ENCODE measurements at regions not wholly inside any gene's neighbourhood (a gene's known extent, or its start where the extent isn't known, plus 50 kb on each side); places are given as distances from the start of the nearest gene placed in this dataset.

DNA sequence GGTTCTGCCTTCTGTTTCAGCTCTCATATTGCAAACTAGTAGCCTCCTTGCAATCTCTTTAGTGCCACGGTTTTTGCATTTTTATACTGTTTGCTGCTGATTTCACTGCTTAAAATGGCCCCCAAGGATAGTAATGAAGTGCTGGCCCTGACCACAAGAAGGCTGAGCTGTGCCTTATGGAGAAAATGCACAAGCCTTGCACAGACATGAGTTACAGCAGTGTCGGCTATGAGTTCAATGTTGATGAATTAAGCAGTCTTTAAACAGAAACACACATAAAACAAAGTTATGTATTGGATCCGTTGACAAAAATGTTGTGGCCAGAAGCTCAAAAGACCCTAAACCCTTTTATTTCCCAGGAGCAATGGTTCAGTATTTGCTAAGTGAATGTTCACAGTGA is 210.6 kb upstream of the DYNLRB2 start:
- Histone ChIP-seq H3K9me3 (no peaks in the 10 kb centered on the region), H3K36me3 (no peaks in the 10 kb centered on the region), H3K27me3 (no peaks in the 10 kb centered on the region), H3K27ac (no peak overlapping the region), H3K4me3 (no peak overlapping the region), H3K4me1 (no peaks in the 10 kb centered on the region)
- TF ChIP-seq POLR2A (IDR thresholded peaks at IDR 0.05), result no peak
- TF ChIP-seq, protein P1, sequence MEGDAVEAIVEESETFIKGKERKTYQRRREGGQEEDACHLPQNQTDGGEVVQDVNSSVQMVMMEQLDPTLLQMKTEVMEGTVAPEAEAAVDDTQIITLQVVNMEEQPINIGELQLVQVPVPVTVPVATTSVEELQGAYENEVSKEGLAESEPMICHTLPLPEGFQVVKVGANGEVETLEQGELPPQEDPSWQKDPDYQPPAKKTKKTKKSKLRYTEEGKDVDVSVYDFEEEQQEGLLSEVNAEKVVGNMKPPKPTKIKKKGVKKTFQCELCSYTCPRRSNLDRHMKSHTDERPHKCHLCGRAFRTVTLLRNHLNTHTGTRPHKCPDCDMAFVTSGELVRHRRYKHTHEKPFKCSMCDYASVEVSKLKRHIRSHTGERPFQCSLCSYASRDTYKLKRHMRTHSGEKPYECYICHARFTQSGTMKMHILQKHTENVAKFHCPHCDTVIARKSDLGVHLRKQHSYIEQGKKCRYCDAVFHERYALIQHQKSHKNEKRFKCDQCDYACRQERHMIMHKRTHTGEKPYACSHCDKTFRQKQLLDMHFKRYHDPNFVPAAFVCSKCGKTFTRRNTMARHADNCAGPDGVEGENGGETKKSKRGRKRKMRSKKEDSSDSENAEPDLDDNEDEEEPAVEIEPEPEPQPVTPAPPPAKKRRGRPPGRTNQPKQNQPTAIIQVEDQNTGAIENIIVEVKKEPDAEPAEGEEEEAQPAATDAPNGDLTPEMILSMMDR (IDR thresholded peaks at IDR 0.05), result no peak
- no peak for DNase-seq

DNA sequence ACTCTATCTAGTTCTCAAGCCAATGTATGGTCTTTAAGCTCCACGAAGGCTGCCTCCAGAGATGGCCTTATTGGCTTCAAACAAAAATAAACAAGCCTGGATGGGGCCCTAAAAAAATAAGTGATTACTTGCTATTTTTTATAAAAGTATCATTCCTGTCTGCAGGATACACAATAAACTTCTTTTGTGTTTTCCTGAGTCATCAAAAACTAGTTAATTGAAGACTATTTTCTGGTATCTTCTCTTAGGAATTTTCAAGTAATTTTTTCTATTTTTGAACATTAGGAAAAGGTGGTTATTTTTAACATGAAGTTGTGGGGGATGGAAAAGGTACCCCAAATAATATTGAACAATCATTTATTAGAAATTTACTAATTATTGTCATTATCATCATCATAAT is 213.1 kb upstream of the DYNLRB2 start:
- TF ChIP-seq, protein P1 (IDR thresholded peaks at IDR 0.05), result no peak
- no peak for TF ChIP-seq POLR2A (IDR thresholded peaks at IDR 0.05)
- Histone ChIP-seq H3K36me3 (no peaks in the 10 kb centered on the region), H3K27ac (no peak overlapping the region), H3K9me3 (no peaks in the 10 kb centered on the region), H3K4me3 (no peak overlapping the region), H3K27me3 (no peaks in the 10 kb centered on the region), H3K4me1 (no peaks in the 10 kb centered on the region)
- no peak for DNase-seq

DNA sequence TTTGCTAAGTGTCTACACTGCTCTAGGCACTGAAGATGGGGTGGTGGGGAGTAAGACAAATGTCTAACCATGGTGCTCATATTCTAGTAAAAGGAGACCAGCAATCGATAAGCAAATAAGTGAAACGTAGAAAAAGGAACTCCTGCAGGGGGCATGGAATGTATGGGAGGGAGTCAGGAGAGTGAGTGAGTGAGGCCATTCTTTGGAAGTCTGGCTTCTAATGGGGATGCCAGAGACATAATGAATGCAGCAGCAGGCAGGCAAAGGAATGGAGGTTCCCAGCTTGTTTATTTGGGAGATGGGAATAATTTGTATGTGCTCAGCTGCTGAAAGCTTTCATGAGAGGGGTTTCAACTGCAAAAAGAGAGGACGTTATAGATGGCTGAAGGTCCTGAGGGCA is 216.4 kb upstream of the DYNLRB2 start:
- no peak for DNase-seq
- Histone ChIP-seq H3K27me3 (no peaks in the 10 kb centered on the region), H3K4me1 (no peaks in the 10 kb centered on the region), H3K36me3 (no peaks in the 10 kb centered on the region), H3K27ac (no peak overlapping the region), H3K4me3 (no peak overlapping the region), H3K9me3 (no peaks in the 10 kb centered on the region)
- TF ChIP-seq, protein P1 (IDR thresholded peaks at IDR 0.05), result no peak

DNA sequence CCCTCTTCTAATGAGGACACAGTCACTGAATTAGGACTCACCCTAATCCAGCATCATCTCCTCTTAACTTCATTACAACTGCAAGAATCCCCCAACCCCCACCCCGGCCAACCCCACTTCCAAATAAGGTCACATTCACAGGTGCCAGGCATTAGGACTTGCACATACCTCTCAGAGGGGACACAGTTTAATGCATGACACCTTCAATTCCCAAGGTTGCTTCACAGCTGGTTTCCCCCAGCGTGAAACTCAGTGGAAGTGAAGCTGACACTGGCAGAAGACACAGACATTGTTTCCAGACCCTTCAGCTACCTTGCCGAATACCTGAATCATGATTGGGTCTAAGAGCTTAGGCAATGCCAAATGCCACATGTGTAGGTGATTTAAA is 217.0 kb upstream of the DYNLRB2 start:
- no peaks in the 10 kb centered on the region for H3K36me3 ChIP-seq
- H3K27me3 ChIP-seq, result no peaks in the 10 kb centered on the region
- TF ChIP-seq, protein P1 (IDR thresholded peaks at IDR 0.05), result no peak
- TF ChIP-seq POLR2A (IDR thresholded peaks at IDR 0.05), result no peak
- H3K4me1 ChIP-seq, result no peaks in the 10 kb centered on the region
- no peak for DNase-seq
- H3K4me3 ChIP-seq, result no peak overlapping the region
- no peak overlapping the region for H3K27ac ChIP-seq
- H3K9me3 ChIP-seq, result no peaks in the 10 kb centered on the region

DNA sequence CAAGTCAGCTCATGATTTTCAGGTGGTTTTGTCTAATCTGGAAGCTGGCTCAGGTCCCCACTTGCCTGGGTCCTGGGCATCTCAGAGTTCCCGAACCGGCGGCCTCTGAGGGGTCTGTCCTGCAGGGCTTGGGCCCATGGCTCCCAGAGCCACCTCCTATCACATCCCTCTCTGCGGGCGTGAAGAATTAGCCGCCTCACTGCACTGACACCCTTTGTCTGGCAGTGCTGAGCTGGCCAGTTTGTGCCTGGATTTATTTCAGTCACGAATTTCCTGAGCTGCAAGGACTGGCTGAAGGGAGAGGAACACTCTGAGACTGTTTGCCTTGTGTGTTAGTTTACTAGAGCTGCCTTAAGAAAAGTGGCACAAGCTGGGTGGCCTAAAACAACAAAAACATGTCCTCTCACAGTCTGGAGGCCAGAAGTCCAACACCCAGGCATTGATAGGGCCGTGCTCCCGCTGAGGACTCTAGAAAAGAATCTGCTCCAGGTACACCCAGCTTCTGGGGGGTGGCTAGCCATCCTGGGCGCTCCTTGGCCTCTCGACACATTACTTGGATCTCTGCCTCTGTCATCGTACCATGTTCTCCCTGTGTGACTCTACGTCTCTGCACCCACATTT is 217.5 kb upstream of the DYNLRB2 start:
- no peak for DNase-seq
- no peak for TF ChIP-seq POLR2A (IDR thresholded peaks at IDR 0.05)
- TF ChIP-seq, protein P1 (IDR thresholded peaks at IDR 0.05), result no peak
- Histone ChIP-seq H3K4me3 (no peak overlapping the region), H3K36me3 (no peaks in the 10 kb centered on the region), H3K4me1 (no peaks in the 10 kb centered on the region), H3K27ac (no peak overlapping the region), H3K27me3 (no peaks in the 10 kb centered on the region), H3K9me3 (no peaks in the 10 kb centered on the region)

DNA sequence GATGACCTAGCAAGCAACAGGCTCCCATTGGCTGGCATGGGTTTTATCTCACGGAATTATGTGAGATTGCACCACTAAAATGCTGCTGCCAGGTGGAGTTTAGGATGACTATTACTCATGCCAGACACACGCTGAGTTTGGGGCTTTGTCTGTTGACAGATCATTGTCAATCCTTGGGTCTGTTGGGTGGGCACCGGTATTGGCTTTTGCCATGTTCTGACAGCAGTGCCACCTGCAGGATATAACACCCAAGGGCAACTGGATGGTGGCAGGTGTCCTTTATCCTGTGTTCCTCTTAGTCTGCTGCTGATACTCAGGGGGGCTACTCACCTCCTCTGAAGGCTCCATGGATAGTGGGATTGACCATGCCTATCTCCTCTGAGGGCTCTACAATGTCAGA is 221.6 kb upstream of the DYNLRB2 start:
- no peak overlapping the region for H3K27ac ChIP-seq
- TF ChIP-seq, protein P1 (IDR thresholded peaks at IDR 0.05), result peak in 2 of 6 experiments; percentile 24 to 29
- no peak for TF ChIP-seq POLR2A (IDR thresholded peaks at IDR 0.05)
- no peaks in the 10 kb centered on the region for H3K9me3 ChIP-seq
- H3K36me3 ChIP-seq, result no peaks in the 10 kb centered on the region
- H3K4me1 ChIP-seq, result no peaks in the 10 kb centered on the region
- no peak for DNase-seq
- H3K4me3 ChIP-seq, result no peak overlapping the region
- H3K27me3 ChIP-seq, result no peaks in the 10 kb centered on the region

Data from Peyer's patch (tissue), 4 donors.